NCI-H748 (cell line): ENCODE measurements at regions not wholly inside any gene's neighbourhood (a gene's known extent, or its start where the extent isn't known, plus 50 kb on each side); places are given as distances from the start of the nearest gene placed in this dataset.
"Not testable (repeated sequence)": the region's sequence is repeated elsewhere in the genome, so short reads cannot be mapped to it uniquely, and the experiment has no call there.

ENCODE experiments used
- DNase-seq: peaks from one replicate; lab custom pipeline; 2025; ENCODE audit not compliant: unreplicated experiment; lab: John Stamatoyannopoulos, UW

GRCh38 chr18:49694402-49694801 is 118.9 kb downstream of the ACAA2 start:
- no peak for DNase-seq

- no peak for DNase-seq
Measured at GRCh38 chr18:49693717-49694005, 119.7 kb downstream of the ACAA2 start.

- no peak for DNase-seq
Measured at GRCh38 chr18:49692906-49693716, 120.2 kb downstream of the ACAA2 start.

- no peak for DNase-seq
Measured at GRCh38 chr18:49691177-49691608, 122.1 kb downstream of the ACAA2 start.

GRCh38 chr18:49690312-49690711 is 123.0 kb downstream of the ACAA2 start:
- no peak for DNase-seq

GRCh38 chr18:49685231-49685942 is 123.5 kb downstream of the LIPG start:
- DNase-seq = no peak

- DNase-seq = not testable (repeated sequence)
Measured at GRCh38 chr18:49682803-49683190, 120.9 kb downstream of the LIPG start.

- no peak for DNase-seq
Measured at GRCh38 chr18:49682173-49682802, 120.4 kb downstream of the LIPG start.

GRCh38 chr18:49681387-49681786 is 119.5 kb downstream of the LIPG start:
- DNase-seq = peak; percentile 96

GRCh38 chr18:49678440-49678839 is 116.6 kb downstream of the LIPG start:
- no peak for DNase-seq

GRCh38 chr18:49677762-49678413 is 116.0 kb downstream of the LIPG start:
- DNase-seq = no peak

GRCh38 chr18:49677081-49677480 is 115.2 kb downstream of the LIPG start:
- DNase-seq = no peak

GRCh38 chr18:49673281-49673680 is 111.4 kb downstream of the LIPG start:
- DNase-seq = no peak

- DNase-seq = no peak
Measured at GRCh38 chr18:49672853-49673252, 111.0 kb downstream of the LIPG start.

- no peak for DNase-seq
Measured at GRCh38 chr18:49669403-49669802, 107.5 kb downstream of the LIPG start.

GRCh38 chr18:49668574-49669275 is 106.9 kb downstream of the LIPG start:
- peak; percentile 54 for DNase-seq

- DNase-seq = no peak
Measured at GRCh38 chr18:49667462-49667861, 105.6 kb downstream of the LIPG start.

- DNase-seq = no peak
Measured at GRCh38 chr18:49666045-49666775, 104.4 kb downstream of the LIPG start.

GRCh38 chr18:49663899-49664890 is 102.3 kb downstream of the LIPG start:
- DNase-seq = peak; percentile 90
